Epithelial cell of esophagus (primary cell): ENCODE measurements at regions not wholly inside any gene's neighbourhood (a gene's known extent, or its start where the extent isn't known, plus 50 kb on each side); places are given as distances from the start of the nearest gene placed in this dataset.

Experiments used
- DNase-seq: peaks from one replicate; pipeline ENCODE4 v3.0.0; 2010; ENCODE audit warnings: low read depth
- H3K4me3 ChIP-seq: 2 replicates; pipeline ENCODE4 v1.5.1; 2011; ENCODE audit warnings: mild to moderate bottlenecking, low read length, control low read depth
- CTCF ChIP-seq: IDR thresholded peaks from 2 replicates; pipeline ENCODE4 v1.5.1; 2011; ENCODE audit warnings: low read depth, mild to moderate bottlenecking, low read length, control low read depth, inconsistent platforms; ENCODE audit not compliant: insufficient read depth; ENCODE audit errors: missing control alignments

DNA sequence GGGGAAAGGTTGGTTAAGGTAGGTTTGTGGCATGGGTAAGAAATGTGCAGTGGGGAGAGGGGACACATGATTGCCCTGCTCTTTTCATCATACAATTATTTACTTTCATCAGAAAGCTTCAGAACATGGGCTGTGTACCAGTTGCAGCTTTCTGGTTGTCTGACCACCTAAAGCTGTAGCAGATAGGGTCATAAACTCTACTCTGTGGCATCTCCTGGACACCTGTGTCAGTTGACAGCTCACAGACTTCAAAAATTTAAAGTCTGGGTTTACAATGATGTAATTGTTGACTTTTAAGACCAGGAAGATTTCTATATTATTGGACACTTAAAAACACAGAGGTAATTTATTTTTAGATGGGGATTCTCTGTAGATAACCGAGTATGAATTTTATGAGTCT is 222.7 kb upstream of the PRR16 start:
- DNase-seq, result no peak
- no peak for TF ChIP-seq CTCF
- H3K4me3 ChIP-seq, result no peak overlapping the region

DNA sequence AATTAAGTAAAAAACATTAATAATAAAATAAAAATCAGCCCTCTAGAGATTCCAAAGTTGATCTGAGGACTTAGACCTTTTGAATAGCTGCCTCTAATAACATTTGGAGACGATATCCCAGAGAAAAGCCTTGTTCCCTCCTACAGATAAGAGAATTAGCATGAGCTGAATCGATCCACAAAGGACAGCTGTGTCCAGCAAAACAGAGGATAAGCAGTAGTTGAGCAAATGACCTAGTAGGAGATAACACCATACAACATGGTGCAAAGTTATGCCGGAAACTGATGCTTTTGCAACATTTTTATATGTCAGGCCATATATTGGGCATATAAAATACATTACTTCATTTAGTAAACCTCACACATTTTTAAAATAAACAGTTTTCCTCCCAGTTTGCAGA is 212.2 kb upstream of the PRR16 start:
- DNase-seq, result no peak
- H3K4me3 ChIP-seq, result no peak overlapping the region
- no peak for TF ChIP-seq CTCF

DNA sequence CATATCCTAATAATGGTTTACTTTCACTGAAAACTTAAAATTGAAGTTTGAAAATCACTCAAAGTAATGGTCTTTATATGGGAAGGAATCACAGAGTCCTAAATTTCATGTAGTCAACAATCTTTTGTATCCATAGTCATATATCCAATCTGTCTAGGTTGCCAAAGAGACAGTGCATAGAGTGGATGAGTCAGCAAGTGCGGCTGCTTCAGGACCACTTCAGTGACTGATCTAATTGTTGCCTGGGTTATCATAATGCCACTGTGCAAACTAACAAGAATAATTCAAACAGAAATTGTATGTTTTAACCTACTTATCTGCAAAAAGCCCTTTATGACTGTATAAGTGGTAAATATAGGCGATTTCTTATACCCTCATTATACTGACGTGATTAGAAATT is 211.3 kb upstream of the PRR16 start:
- TF ChIP-seq CTCF, result no peak
- DNase-seq, result peak; percentile 52
- no peak overlapping the region for H3K4me3 ChIP-seq

DNA sequence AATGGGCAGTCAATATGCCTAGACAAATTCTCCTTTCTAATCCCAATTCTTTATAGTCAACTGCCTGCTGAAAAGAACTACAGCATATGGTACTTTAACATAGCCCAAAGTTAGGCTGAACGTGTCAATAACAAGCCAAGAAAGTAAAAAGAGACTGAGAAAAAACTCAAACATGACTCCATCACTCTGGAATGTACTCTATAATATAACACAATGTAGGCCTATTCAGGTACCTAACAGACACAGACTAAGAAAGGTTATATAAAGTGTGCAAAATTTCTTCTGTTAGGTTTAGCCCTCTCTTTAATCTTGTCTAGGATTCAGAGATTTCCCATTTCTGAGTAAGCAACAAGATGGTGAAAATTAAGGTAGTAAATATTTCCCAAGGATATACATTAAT is 209.7 kb upstream of the PRR16 start:
- TF ChIP-seq CTCF, result no peak
- H3K4me3 ChIP-seq, result no peak overlapping the region
- DNase-seq, result peak; percentile 32

DNA sequence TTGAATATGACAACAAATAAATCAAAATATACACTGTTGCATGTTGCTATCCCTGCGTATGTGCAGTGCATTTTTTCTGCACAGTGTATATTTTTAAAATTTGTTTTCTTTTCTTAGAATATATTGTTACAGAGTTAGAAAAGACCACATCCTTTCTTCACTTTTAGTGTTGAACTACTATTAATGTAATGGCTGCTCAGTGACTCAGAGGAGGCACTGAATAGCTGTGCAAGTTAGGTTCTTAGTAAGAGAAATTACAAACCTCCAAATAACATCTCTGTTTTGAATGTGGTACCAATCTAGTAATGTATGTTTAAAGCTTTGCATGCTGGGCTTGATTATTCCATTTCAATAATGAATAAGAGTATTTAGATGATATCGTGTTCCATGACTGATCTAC is 208.9 kb upstream of the PRR16 start:
- no peak overlapping the region for H3K4me3 ChIP-seq
- DNase-seq, result no peak
- no peak for TF ChIP-seq CTCF

- H3K4me3 ChIP-seq, result no peak overlapping the region
- DNase-seq, result no peak
- TF ChIP-seq CTCF, result no peak
These were observed 207.7 kb upstream of the PRR16 start for GRCh38 chr5:120256376-120256775.

GRCh38 chr5:120257358-120257971 is 206.6 kb upstream of the PRR16 start:
- no peak for TF ChIP-seq CTCF
- no peak overlapping the region for H3K4me3 ChIP-seq
- no peak for DNase-seq
